ENCODE measurements at regions not wholly inside any gene's neighbourhood (a gene's known extent, or its start where the extent isn't known, plus 50 kb on each side); places are given as distances from the start of the nearest gene placed in this dataset.

GRCh38 chr6:22958677-22959076 is 389.3 kb downstream of the HDGFL1 start:
- H3K27me3 Mint-ChIP-seq = peaks cover 3% of the 10 kb centered on the region
- peaks cover 8% of the 10 kb centered on the region for H3K9me3 Mint-ChIP-seq
- no peaks in the 10 kb centered on the region for H3K36me3 Mint-ChIP-seq (ENCODE audit: low read depth)
- peaks cover 8% of the 10 kb centered on the region for H3K4me1 Mint-ChIP-seq
- ATAC-seq (replicated peaks) = no peak
- no peak overlapping the region for H3K27ac Mint-ChIP-seq
- H3K4me3 Mint-ChIP-seq = no peak overlapping the region

DNA sequence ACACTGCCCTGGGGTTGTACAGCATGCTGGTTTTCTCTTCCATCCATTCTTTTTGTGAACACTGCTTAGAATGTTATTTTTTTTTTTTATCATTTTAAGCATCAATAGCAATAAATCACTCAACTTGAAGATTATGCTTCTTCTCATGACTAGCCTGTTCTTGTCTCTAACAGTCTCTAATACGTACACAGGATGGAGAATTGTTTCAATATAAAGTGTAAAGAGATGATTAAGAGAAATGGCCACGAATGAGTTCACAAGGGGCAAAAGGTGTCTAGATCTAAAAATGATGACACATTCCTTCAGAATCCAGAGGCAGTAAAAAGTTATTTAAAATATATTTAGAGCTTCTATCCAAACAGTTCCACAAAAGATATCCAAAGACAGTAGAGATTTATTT is 390.2 kb downstream of the HDGFL1 start:
- Mint-ChIP-seq H3K27me3 (peaks cover 3% of the 10 kb centered on the region), H3K4me1 (peaks cover 10% of the 10 kb centered on the region), H3K9me3 (peaks cover 8% of the 10 kb centered on the region), H3K4me3 (no peak overlapping the region), H3K36me3 (ENCODE audit: low read depth) (no peaks in the 10 kb centered on the region), H3K27ac (no peak overlapping the region)
- ATAC-seq (replicated peaks) = no peak

DNA sequence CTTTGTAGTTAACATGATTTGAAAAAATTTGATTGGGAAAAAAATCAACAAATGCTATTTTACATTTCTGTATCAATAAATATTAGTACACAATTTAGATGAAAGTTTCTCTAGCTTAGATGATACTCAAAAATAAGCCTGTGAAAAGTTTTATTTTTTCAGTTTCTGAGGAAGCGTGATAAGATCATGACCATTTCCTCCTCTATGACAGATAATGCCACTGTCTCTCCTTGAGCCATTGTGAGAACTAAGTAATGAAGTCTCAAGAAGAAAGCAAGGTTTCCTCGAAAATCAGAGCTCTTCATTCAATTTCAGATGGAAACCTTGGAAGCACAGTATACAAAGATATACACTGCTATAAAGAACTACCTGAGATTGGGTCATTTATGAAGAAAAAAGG is 395.0 kb downstream of the HDGFL1 start:
- Mint-ChIP-seq H3K36me3 (ENCODE audit: low read depth) (no peaks in the 10 kb centered on the region), H3K4me1 (peaks cover 3% of the 10 kb centered on the region), H3K9me3 (peaks cover 5% of the 10 kb centered on the region), H3K27ac (no peak overlapping the region), H3K4me3 (no peak overlapping the region), H3K27me3 (peaks cover 3% of the 10 kb centered on the region)
- ATAC-seq (replicated peaks) = no peak

GRCh38 chr6:22965889-22966288 is 396.5 kb downstream of the HDGFL1 start:
- Mint-ChIP-seq H3K4me1 (peaks cover 3% of the 10 kb centered on the region), H3K9me3 (peaks cover 5% of the 10 kb centered on the region), H3K36me3 (ENCODE audit: low read depth) (no peaks in the 10 kb centered on the region), H3K27ac (no peak overlapping the region), H3K4me3 (no peak overlapping the region), H3K27me3 (peaks cover 3% of the 10 kb centered on the region)
- no peak for ATAC-seq (replicated peaks)

GRCh38 chr6:22966691-22967422 is 397.5 kb downstream of the HDGFL1 start:
- Mint-ChIP-seq H3K27me3 (peaks cover 3% of the 10 kb centered on the region), H3K27ac (no peak overlapping the region), H3K4me1 (peaks cover 3% of the 10 kb centered on the region), H3K4me3 (no peak overlapping the region), H3K9me3 (peaks cover 5% of the 10 kb centered on the region), H3K36me3 (ENCODE audit: low read depth) (no peaks in the 10 kb centered on the region)
- no peak for ATAC-seq (replicated peaks)

DNA sequence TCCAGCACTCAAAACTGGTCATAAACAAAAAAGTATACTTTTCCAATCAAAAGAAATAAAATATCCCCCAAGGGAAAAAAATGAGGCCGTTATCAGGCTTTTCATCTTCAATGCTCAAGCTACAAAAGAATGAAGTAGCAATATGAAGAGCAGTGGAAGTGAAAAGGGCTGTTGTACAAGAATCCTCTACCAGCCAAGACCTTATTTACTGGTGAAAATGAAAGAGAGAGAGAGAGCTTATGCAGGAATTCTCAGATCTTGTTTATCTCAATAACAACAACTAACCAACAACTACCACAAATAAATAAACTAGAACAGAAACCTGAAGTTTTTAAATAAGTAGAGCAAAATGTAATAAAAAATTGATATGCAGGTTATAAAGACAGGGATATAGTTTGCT is 400.6 kb downstream of the HDGFL1 start:
- no peak for ATAC-seq (replicated peaks)
- no peaks in the 10 kb centered on the region for H3K27me3 Mint-ChIP-seq
- no peaks in the 10 kb centered on the region for H3K36me3 Mint-ChIP-seq (ENCODE audit: low read depth)
- no peak overlapping the region for H3K4me3 Mint-ChIP-seq
- H3K27ac Mint-ChIP-seq = no peak overlapping the region
- no peaks in the 10 kb centered on the region for H3K4me1 Mint-ChIP-seq
- H3K9me3 Mint-ChIP-seq = peaks cover 5% of the 10 kb centered on the region

- Mint-ChIP-seq H3K27me3 (no peaks in the 10 kb centered on the region), H3K9me3 (peaks cover 5% of the 10 kb centered on the region)
- ATAC-seq (replicated peaks) = no peak
Observed at GRCh38 chr6:22972771-22973170, 403.4 kb downstream of the HDGFL1 start.

GRCh38 chr6:22975079-22975478 is 405.7 kb downstream of the HDGFL1 start:
- Mint-ChIP-seq H3K4me3 (no peak overlapping the region), H3K27ac (no peak overlapping the region), H3K36me3 (ENCODE audit: low read depth) (no peaks in the 10 kb centered on the region), H3K9me3 (peaks cover 4% of the 10 kb centered on the region), H3K27me3 (no peaks in the 10 kb centered on the region), H3K4me1 (no peaks in the 10 kb centered on the region)
- ATAC-seq (replicated peaks) = no peak

More at GRCh38 chr6:22972771-22973170, 403.4 kb downstream of the HDGFL1 start:
- Mint-ChIP-seq H3K4me3 (no peak overlapping the region), H3K36me3 (ENCODE audit: low read depth) (no peaks in the 10 kb centered on the region), H3K4me1 (no peaks in the 10 kb centered on the region), H3K27ac (no peak overlapping the region)

DNA sequence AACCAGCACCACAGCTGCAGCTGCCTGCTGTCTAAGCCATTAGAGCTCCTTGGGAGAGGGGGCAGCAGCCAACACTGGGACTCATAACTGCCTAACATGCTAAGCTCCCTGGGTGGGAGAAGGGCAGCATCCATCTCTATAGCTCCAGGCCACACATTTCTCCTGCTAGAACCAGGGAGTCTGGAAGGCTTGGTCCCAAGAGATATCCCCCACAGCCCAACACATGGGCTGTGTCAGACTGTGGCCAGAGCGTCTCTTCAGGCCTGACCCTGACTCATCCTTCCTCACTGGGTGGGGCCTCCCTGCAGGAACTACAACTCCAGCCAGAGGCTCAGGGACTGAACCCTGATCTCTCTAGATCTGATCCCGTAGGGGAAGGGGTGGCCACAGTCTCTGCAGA is 411.1 kb downstream of the HDGFL1 start:
- no peaks in the 10 kb centered on the region for H3K36me3 Mint-ChIP-seq (ENCODE audit: low read depth)
- H3K27ac Mint-ChIP-seq = no peak overlapping the region
- H3K9me3 Mint-ChIP-seq = peaks cover 13% of the 10 kb centered on the region
- H3K27me3 Mint-ChIP-seq = no peaks in the 10 kb centered on the region
- H3K4me3 Mint-ChIP-seq = no peak overlapping the region
- ATAC-seq (replicated peaks) = no peak
- H3K4me1 Mint-ChIP-seq = no peaks in the 10 kb centered on the region

- H3K27ac Mint-ChIP-seq = no peak overlapping the region
- ATAC-seq (replicated peaks) = no peak
- H3K9me3 Mint-ChIP-seq = peaks cover 3% of the 10 kb centered on the region
- no peaks in the 10 kb centered on the region for H3K36me3 Mint-ChIP-seq (ENCODE audit: low read depth)
- H3K27me3 Mint-ChIP-seq = no peaks in the 10 kb centered on the region
- no peak overlapping the region for H3K4me3 Mint-ChIP-seq
- H3K4me1 Mint-ChIP-seq = no peaks in the 10 kb centered on the region
Observed at GRCh38 chr6:23002044-23002619, 432.8 kb downstream of the HDGFL1 start.

GRCh38 chr6:23003671-23004467 is 434.5 kb downstream of the HDGFL1 start:
- Mint-ChIP-seq H3K4me1 (no peaks in the 10 kb centered on the region), H3K9me3 (peaks cover 3% of the 10 kb centered on the region), H3K27ac (no peak overlapping the region), H3K4me3 (no peak overlapping the region), H3K36me3 (ENCODE audit: low read depth) (no peaks in the 10 kb centered on the region), H3K27me3 (no peaks in the 10 kb centered on the region)
- ATAC-seq (replicated peaks) = no peak

- no peak for ATAC-seq (replicated peaks)
- Mint-ChIP-seq H3K27me3 (no peaks in the 10 kb centered on the region), H3K9me3 (no peaks in the 10 kb centered on the region), H3K27ac (no peak overlapping the region), H3K4me3 (no peak overlapping the region), H3K36me3 (ENCODE audit: low read depth) (no peaks in the 10 kb centered on the region), H3K4me1 (no peaks in the 10 kb centered on the region)
Observed at GRCh38 chr6:23006656-23007055, 437.3 kb downstream of the HDGFL1 start.

DNA sequence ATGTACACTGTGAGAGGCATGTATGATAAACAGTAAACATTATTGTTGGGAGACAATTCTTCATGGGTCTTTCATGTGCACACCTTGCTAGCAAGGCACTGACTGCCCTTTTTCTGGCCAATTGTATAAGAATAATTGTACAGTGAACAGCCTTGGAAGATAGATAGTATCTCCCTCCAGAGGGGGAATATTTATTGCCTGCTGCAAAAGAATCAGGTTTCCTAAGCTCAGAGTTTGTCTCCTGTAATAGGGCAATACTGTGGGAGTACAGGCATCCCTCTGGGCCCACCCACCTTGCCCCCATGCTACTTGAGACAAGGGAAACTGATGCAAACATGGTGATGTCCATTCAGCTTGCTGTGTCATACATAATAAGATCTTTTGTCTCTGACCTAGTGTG is 442.2 kb downstream of the HDGFL1 start:
- Mint-ChIP-seq H3K36me3 (ENCODE audit: low read depth) (no peaks in the 10 kb centered on the region), H3K4me3 (no peak overlapping the region), H3K9me3 (no peaks in the 10 kb centered on the region), H3K4me1 (no peaks in the 10 kb centered on the region), H3K27me3 (no peaks in the 10 kb centered on the region), H3K27ac (no peak overlapping the region)
- no peak for ATAC-seq (replicated peaks)

DNA sequence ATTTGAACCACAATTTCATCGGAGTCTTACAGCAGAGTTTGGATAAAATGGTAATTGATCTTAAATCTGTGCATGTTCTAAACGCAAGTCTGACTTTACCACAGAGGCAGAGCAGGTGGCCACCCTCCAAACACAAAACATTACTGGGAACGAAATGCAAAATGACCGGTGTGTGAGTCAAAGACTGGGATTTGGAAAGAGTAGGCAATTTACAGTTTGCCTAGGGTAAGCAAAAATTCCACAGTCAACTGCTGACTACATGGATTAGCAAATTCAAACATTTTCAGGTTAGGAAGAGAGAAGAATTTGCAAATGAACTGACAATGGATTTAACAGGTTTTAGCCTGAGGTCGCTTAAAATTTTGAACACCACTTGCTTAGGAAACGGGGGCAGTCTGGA is 444.4 kb downstream of the HDGFL1 start:
- Mint-ChIP-seq H3K27ac (no peak overlapping the region), H3K27me3 (no peaks in the 10 kb centered on the region), H3K36me3 (ENCODE audit: low read depth) (no peaks in the 10 kb centered on the region), H3K4me3 (no peak overlapping the region), H3K4me1 (no peaks in the 10 kb centered on the region), H3K9me3 (peaks cover 6% of the 10 kb centered on the region)
- no peak for ATAC-seq (replicated peaks)

GRCh38 chr6:23016696-23017095 is 447.3 kb downstream of the HDGFL1 start:
- Mint-ChIP-seq H3K4me1 (no peaks in the 10 kb centered on the region), H3K27me3 (no peaks in the 10 kb centered on the region), H3K27ac (no peak overlapping the region), H3K9me3 (peaks cover 6% of the 10 kb centered on the region), H3K4me3 (no peak overlapping the region), H3K36me3 (ENCODE audit: low read depth) (no peaks in the 10 kb centered on the region)
- ATAC-seq (replicated peaks) = no peak

All from activated T-helper 17 cell treated with anti-CD3 and anti-CD28 coated beads, Interleukin-2, amount 50 U/mL, for 72 hours (primary cell).